GM12865 (cell line): ENCODE measurements at regions not wholly inside any gene's neighbourhood (a gene's known extent, or its start where the extent isn't known, plus 50 kb on each side); places are given as distances from the start of the nearest gene placed in this dataset.

Source experiments
- DNase-seq: peaks from one replicate; pipeline ENCODE4 v3.0.0; 2010; ENCODE audit warnings: low read depth
- H3K4me3 ChIP-seq: 2 replicates; pipeline ENCODE4 v1.5.1; 2011; ENCODE audit warnings: mild to moderate bottlenecking, low read depth, low read length, control low read depth
- TF ChIP-seq, protein P1 (sequence below): IDR thresholded peaks from 2 replicates; pipeline ENCODE4 v1.5.1; 2011; ENCODE audit warnings: low read length, control low read depth, low read depth, inconsistent platforms; ENCODE audit not compliant: insufficient read depth; ENCODE audit errors: missing control alignments

DNA sequence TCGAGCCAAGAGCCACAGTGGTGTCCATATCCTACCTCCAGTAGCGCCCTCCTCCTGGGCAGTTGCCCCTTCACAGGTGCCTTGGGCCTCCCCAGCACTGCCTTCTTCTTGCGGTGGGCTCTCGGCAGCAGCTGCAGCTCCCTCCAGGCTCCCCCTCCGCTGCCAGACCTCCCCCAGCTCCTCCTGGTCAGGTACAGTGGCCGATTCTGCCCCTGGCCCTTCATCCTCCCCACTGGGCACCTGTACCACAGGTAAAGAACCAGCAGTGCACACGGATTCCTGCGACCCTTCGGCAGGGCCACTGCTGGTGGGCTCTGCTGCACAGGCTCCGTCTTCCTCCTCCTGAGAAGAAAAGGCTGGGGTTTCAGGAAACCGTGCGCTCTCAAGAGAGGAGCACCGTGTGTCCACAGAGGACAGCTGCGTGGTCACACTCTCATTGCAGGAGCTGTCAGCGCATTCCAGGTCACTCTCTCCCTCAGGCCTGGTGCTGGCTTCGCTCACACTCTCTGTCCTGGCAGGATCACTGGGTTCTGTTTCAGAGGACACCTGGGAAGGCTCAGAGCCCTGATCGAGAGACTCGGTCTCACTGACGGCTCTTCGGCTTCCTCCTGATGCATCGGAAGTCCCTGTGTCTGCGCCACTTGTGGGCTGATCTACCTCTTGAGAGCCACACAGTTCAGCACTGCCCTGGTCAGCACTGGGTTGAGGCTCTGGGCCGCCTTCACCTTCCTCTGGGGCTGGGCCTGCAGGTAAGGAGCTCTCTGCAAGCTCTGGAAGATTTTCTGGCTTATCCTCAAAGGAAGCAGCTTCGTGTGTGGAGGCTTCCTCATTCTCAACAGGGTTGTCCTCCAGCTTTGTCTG, 147.4 kb upstream of the STK17B start:
- TF ChIP-seq, protein P1, sequence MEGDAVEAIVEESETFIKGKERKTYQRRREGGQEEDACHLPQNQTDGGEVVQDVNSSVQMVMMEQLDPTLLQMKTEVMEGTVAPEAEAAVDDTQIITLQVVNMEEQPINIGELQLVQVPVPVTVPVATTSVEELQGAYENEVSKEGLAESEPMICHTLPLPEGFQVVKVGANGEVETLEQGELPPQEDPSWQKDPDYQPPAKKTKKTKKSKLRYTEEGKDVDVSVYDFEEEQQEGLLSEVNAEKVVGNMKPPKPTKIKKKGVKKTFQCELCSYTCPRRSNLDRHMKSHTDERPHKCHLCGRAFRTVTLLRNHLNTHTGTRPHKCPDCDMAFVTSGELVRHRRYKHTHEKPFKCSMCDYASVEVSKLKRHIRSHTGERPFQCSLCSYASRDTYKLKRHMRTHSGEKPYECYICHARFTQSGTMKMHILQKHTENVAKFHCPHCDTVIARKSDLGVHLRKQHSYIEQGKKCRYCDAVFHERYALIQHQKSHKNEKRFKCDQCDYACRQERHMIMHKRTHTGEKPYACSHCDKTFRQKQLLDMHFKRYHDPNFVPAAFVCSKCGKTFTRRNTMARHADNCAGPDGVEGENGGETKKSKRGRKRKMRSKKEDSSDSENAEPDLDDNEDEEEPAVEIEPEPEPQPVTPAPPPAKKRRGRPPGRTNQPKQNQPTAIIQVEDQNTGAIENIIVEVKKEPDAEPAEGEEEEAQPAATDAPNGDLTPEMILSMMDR: no peak
- DNase-seq: no peak
- no peak overlapping the region for H3K4me3 ChIP-seq

DNA sequence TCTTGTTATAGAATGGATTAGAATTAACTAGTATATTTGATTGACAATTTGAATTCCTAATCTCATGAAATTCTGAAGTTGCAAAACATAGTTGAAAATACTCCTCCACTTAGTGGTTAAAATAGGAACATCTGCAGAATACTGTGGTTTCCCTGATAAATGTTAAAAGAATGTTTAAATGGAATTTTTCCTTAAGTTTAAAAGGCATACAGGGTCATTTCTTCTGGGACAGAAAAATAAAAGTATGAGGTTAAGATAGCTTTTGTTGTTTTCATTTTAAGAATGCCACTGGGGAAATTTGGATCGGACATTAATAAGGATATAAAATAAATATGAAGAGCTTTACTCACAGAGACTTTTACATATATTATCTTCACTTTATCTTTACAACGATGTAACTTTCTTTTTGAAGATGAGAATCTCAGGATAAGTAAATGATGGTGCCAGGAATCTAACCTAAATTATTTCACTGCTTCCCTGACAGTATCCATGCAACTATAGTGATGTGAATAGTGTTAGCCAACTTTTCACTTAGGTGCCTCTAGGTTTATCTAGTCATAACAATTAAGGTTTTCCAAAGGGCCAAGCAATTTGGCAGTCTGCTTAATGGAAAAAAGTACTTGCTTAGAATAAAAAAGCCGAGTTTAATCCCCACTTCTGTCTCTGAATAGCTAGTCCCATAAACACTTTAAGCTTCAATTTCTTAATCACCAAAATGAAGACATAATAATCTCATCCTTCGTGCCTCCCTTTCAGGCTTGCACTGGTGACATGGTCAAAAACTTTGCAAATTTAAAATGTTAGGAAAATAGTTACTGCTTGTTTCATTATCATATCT, 151.8 kb upstream of the STK17B start:
- H3K4me3 ChIP-seq: no peak overlapping the region
- TF ChIP-seq, protein P1: no peak
- no peak for DNase-seq

DNA sequence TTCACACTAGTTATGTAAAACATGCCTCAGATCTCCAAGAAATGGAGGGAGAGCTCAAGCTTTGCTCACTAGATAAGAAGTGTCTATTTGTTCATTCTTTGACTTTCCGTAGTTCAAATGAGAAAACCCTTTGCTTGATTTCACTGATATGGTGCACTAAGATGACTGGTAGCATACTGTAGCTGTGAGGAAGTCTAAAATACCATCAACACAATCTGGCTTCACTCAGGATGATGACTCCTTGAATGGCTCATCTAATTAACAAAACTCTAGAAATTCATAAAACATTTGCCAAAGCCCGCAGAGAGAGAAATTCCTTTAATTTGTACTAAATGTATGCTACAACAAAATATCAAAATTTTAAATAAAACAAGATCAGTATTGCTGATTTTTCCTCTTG, 152.8 kb upstream of the STK17B start:
- no peak for DNase-seq
- no peak overlapping the region for H3K4me3 ChIP-seq
- TF ChIP-seq, protein P1: no peak

DNA sequence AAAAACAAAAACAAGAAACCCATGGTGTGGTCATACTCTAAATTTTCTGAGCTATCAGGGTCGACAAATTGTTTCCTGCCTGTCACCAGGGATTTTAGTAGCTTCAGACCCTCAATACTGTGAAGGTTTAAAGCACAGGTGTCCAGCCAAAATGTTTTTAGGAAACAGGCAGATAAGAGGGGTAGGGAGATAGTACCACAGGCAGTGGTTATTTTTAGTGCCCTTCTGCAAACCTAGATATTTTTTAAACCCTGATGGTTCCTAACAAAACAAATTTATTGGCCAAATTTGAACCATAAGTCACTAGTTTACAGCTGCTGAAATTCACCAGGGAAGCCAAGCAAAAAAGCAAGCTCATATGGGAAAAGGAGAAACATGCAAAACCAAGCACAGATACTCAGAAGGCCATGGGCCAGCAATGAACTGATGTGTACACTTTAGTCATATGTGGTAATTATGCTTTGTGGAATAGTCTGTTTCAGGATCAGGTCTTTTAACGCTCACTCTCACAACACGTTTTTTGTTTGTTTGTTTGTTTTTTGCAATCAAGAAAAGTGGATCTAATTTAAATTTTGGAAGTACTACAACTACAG, 156.8 kb upstream of the STK17B start:
- TF ChIP-seq, protein P1: no peak
- H3K4me3 ChIP-seq: no peak overlapping the region
- DNase-seq: no peak

DNA sequence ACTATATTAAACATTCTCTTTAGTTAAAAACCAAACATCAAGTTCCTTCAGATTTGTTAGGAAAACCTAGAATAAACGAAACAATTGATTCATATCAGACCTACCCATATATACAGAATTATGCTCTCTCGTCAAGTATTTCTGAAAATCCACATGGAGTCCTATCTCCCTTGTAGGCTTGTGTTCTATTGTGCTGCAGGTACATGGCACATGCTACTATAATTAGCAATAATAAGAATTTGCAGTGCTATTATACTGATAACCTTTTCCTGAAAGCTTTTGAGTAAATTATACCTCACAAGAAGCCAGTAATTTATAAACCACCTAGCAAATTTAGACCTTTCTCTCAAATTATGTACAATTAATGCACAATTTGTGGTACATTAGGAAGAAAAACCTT, 158.6 kb upstream of the STK17B start:
- no peak for DNase-seq
- H3K4me3 ChIP-seq: no peak overlapping the region
- TF ChIP-seq, protein P1: no peak

DNA sequence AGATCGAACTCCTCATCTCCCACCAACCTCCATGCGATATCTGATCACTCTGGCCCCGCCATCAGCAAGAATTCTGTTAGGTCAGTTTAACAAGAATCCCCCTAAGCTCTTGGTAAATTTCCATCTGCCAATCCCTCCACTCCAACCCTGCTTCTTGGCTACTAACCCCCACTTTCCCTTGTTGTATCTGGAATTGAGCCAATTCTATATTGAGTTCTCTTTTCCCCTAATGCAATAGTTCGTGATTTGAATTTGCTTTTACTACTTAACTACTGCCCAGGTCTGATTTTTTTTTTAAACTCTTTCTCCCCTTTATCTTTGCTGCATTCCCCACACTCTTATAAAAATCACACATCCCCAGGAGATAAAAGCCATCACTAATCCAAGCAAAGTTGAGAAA, 159.3 kb upstream of the STK17B start:
- TF ChIP-seq, protein P1: no peak
- H3K4me3 ChIP-seq: no peak overlapping the region
- no peak for DNase-seq
